ENCODE measurements at regions not wholly inside any gene's neighbourhood (a gene's known extent, or its start where the extent isn't known, plus 50 kb on each side); places are given as distances from the start of the nearest gene placed in this dataset.
A peak's percentile ranks its signal among the peaks of the same experiment; 100 is the strongest.

- TF ChIP-seq CTCF (IDR thresholded peaks at IDR 0.05) (peak; percentile 40 to 68 (median 58)), POLR2A (IDR thresholded peaks at IDR 0.05) (no peak)
Measured at GRCh38 chr2:118221536-118222272, 133.4 kb downstream of the INSIG2 start.
